AG09309 (cell line): ENCODE measurements at regions not wholly inside any gene's neighbourhood (a gene's known extent, or its start where the extent isn't known, plus 50 kb on each side); places are given as distances from the start of the nearest gene placed in this dataset.

Source experiments
- DNase-seq: peaks from one replicate; pipeline ENCODE4 v3.0.0-alpha.2; 2010; ENCODE audit warnings: low read depth
- H3K4me3 ChIP-seq: 2 replicates; pipeline ENCODE4 v1.5.1; 2011; ENCODE audit warnings: mild to moderate bottlenecking, low read depth, low read length, moderate library complexity; ENCODE audit not compliant: control insufficient read depth
- CTCF ChIP-seq: IDR thresholded peaks from 2 replicates; pipeline ENCODE4 v1.5.1; 2011; ENCODE audit warnings: mild to moderate bottlenecking, low read depth, low read length, inconsistent platforms; ENCODE audit not compliant: insufficient read depth, control insufficient read depth; ENCODE audit errors: missing control alignments

- no peak for TF ChIP-seq CTCF
- no peak overlapping the region for H3K4me3 ChIP-seq
- no peak for DNase-seq
Observed at GRCh38 chr11:70857894-70858293, 394.5 kb downstream of the SHANK2 start.

- TF ChIP-seq CTCF = no peak
- no peak for DNase-seq
- no peak overlapping the region for H3K4me3 ChIP-seq
Observed at GRCh38 chr11:70859180-70859579, 393.2 kb downstream of the SHANK2 start.

- no peak for TF ChIP-seq CTCF
- no peak for DNase-seq
- no peak overlapping the region for H3K4me3 ChIP-seq
Observed at GRCh38 chr11:70860888-70861287, 391.5 kb downstream of the SHANK2 start.

GRCh38 chr11:70861559-70861958, 390.8 kb downstream of the SHANK2 start:
- no peak overlapping the region for H3K4me3 ChIP-seq
- DNase-seq = no peak
- TF ChIP-seq CTCF = no peak

- H3K4me3 ChIP-seq = no peak overlapping the region
- TF ChIP-seq CTCF = no peak
- no peak for DNase-seq
Observed at GRCh38 chr11:70862093-70862492, 390.3 kb downstream of the SHANK2 start.

- no peak overlapping the region for H3K4me3 ChIP-seq
- no peak for TF ChIP-seq CTCF
- no peak for DNase-seq
Observed at GRCh38 chr11:70863186-70863585, 389.2 kb downstream of the SHANK2 start.

GRCh38 chr11:70863993-70864392, 388.4 kb downstream of the SHANK2 start:
- TF ChIP-seq CTCF = no peak

More at GRCh38 chr11:70863993-70864392, 388.4 kb downstream of the SHANK2 start:
- no peak for DNase-seq
- H3K4me3 ChIP-seq = no peak overlapping the region
